ENCODE measurements at regions not wholly inside any gene's neighbourhood (a gene's known extent, or its start where the extent isn't known, plus 50 kb on each side); places are given as distances from the start of the nearest gene placed in this dataset.

DNA sequence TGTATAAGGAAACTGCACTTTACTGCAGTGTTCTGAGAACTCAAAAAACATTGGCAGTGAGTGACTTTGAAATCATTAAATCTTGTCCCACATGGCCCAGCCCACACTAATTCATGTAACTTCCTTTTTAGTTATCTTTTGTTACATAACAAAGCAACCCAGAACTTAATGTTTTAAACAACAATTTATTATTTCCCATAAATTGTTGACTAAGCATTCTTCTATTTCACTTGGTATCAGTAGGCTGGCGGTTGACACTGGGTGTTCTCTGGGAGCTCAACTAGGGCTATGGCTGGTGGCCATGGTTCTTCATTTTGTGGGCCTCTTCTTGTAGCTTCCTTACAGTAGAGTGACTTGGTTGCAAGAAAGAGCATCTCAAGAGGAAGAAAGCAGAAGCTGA lies 278.4 kb downstream of the RASEF start:
- no peak overlapping the region for H3K4me2 ChIP-seq (ENCODE audit: low read length)
- no peak overlapping the region for H2AFZ ChIP-seq (ENCODE audit: low read depth, low read length)
- H3K9ac ChIP-seq (ENCODE audit: low read length): no peak overlapping the region
- H3K9me3 ChIP-seq (ENCODE audit: low read length): no peaks in the 10 kb centered on the region
- H3K27me3 ChIP-seq (ENCODE audit: insufficient read depth, low read depth, low read length): no peaks in the 10 kb centered on the region
- no peaks in the 10 kb centered on the region for H4K20me1 ChIP-seq (ENCODE audit: insufficient read depth)
- TF ChIP-seq TAF1 (IDR thresholded peaks at IDR 0.05; ENCODE audit: low read depth) (no peak), SMC3 (conservative IDR thresholded peaks at IDR 0.05; ENCODE audit: poor library complexity) (no peak), MXI1 (conservative IDR thresholded peaks at IDR 0.05; ENCODE audit: poor library complexity, severe bottlenecking) (no peak), EZH2 (IDR thresholded peaks at IDR 0.05; ENCODE audit: borderline replicate concordance, insufficient read depth, low read length, poor library complexity, severe bottlenecking) (no peak), EP300 (conservative IDR thresholded peaks at IDR 0.05; ENCODE audit: poor library complexity, severe bottlenecking) (no peak), POLR2AphosphoS5 (IDR thresholded peaks at IDR 0.05) (no peak), REST (IDR thresholded peaks at IDR 0.05; ENCODE audit: borderline replicate concordance) (no peak), RAD21 (conservative IDR thresholded peaks at IDR 0.05) (no peak)
- H3K9me2 ChIP-seq (ENCODE audit: insufficient read depth, low read length): no peaks in the 10 kb centered on the region
- no peaks in the 10 kb centered on the region for H3F3A ChIP-seq (ENCODE audit: insufficient read depth, low read length, poor library complexity, severe bottlenecking)
- H3K36me3 ChIP-seq (ENCODE audit: insufficient read depth, low read length): no peaks in the 10 kb centered on the region
- no peak overlapping the region for H3K4me3 ChIP-seq (ENCODE audit: low read length)
- H3K79me2 ChIP-seq (replicated peaks; ENCODE audit: insufficient read depth, low read length): no peaks in the 10 kb centered on the region
- H3K27ac ChIP-seq (ENCODE audit: low read length): no peak overlapping the region

DNA sequence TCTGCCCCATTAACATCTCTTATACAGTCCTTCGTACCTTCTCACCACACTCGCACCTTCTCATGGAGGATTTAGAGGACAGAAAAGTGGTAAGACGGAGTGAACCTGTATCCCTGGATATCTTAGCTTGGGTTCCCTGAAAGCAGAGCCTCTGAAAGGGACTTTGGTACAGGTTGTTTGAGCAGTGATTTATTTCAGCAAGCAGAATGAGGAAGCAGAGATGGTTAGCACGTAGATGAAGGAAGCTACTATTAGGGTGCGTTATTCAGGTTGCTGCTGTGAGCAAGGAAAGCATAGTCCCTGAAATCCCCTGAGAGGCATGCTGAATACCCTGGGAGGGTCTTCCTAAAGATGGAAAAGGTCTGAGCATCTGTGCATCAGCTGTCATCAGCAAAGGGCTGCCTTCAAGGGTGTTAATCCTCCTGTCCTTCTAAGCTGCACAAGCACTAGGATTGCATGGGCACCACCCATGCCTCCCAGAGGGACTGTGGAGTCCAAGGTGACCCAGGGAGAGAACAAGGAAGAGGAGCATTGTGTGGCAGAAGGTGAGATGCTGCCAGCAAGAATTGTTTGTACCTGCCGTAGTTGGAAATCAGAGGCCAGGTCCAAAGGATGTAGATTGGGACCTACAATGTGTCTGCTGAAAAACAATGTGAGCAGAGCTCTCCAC lies 273.7 kb downstream of the RASEF start:
- H3K4me3 ChIP-seq (ENCODE audit: low read length): no peak overlapping the region

More for the DNA sequence above, 273.7 kb downstream of the RASEF start:
- Histone ChIP-seq H3K36me3 (ENCODE audit: insufficient read depth, low read length) (no peaks in the 10 kb centered on the region), H4K20me1 (ENCODE audit: insufficient read depth) (no peaks in the 10 kb centered on the region), H3K9me2 (ENCODE audit: insufficient read depth, low read length) (no peaks in the 10 kb centered on the region), H3K9ac (ENCODE audit: low read length) (no peak overlapping the region), H3K79me2 (replicated peaks; ENCODE audit: insufficient read depth, low read length) (no peaks in the 10 kb centered on the region), H3K9me3 (ENCODE audit: low read length) (no peaks in the 10 kb centered on the region), H3F3A (ENCODE audit: insufficient read depth, low read length, poor library complexity, severe bottlenecking) (no peaks in the 10 kb centered on the region), H2AFZ (ENCODE audit: low read depth, low read length) (no peak overlapping the region), H3K4me2 (ENCODE audit: low read length) (no peak overlapping the region), H3K27me3 (ENCODE audit: insufficient read depth, low read depth, low read length) (no peaks in the 10 kb centered on the region), H3K27ac (ENCODE audit: low read length) (no peak overlapping the region)
- TF ChIP-seq MXI1 (conservative IDR thresholded peaks at IDR 0.05; ENCODE audit: poor library complexity, severe bottlenecking): no peak
- no peak for TF ChIP-seq RAD21 (conservative IDR thresholded peaks at IDR 0.05)
- TF ChIP-seq, protein P1, sequence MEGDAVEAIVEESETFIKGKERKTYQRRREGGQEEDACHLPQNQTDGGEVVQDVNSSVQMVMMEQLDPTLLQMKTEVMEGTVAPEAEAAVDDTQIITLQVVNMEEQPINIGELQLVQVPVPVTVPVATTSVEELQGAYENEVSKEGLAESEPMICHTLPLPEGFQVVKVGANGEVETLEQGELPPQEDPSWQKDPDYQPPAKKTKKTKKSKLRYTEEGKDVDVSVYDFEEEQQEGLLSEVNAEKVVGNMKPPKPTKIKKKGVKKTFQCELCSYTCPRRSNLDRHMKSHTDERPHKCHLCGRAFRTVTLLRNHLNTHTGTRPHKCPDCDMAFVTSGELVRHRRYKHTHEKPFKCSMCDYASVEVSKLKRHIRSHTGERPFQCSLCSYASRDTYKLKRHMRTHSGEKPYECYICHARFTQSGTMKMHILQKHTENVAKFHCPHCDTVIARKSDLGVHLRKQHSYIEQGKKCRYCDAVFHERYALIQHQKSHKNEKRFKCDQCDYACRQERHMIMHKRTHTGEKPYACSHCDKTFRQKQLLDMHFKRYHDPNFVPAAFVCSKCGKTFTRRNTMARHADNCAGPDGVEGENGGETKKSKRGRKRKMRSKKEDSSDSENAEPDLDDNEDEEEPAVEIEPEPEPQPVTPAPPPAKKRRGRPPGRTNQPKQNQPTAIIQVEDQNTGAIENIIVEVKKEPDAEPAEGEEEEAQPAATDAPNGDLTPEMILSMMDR (IDR thresholded peaks at IDR 0.05; ENCODE audit: poor library complexity, severe bottlenecking): no peak
